Mesenchymal stem cell (in vitro differentiated cells and primary cell): ENCODE measurements at regions not wholly inside any gene's neighbourhood (a gene's known extent, or its start where the extent isn't known, plus 50 kb on each side); places are given as distances from the start of the nearest gene placed in this dataset.

Experiments used
- DNase-seq: peaks from one replicate; pipeline ENCODE4 v3.0.0-alpha.2; 2013
- H2AFZ ChIP-seq: one replicate; pipeline ENCODE4 v1.6.1; 2013; ENCODE audit warnings: low read depth, mild to moderate bottlenecking, control low read depth, inconsistent platforms, low read length, moderate library complexity
- H2AK5ac ChIP-seq: 2 replicates; pipeline ENCODE4 v1.6.1; 2013; ENCODE audit warnings: low read length, moderate library complexity, mild to moderate bottlenecking, inconsistent platforms; ENCODE audit not compliant: severe bottlenecking
- H2BK120ac ChIP-seq: one replicate; pipeline ENCODE4 v1.6.1; 2013; ENCODE audit warnings: low read depth, mild to moderate bottlenecking, inconsistent platforms, low read length, moderate library complexity
- H2BK12ac ChIP-seq, 2 experiments: one replicate each; pipeline ENCODE4 v1.6.1; 2013; ENCODE audit warnings: inconsistent platforms in 2 of 2, low read length in 2 of 2, mild to moderate bottlenecking in 2 of 2, moderate library complexity in 2 of 2, control low read depth in 1 of 2
- H2BK15ac ChIP-seq: one replicate; pipeline ENCODE4 v1.6.1; 2013; ENCODE audit warnings: mild to moderate bottlenecking, low read depth, inconsistent platforms; ENCODE audit not compliant: poor library complexity, severe bottlenecking
- H2BK5ac ChIP-seq: 2 replicates; pipeline ENCODE4 v1.6.1; 2013; ENCODE audit warnings: low read depth, mild to moderate bottlenecking, low read length, control low read depth, inconsistent platforms; ENCODE audit not compliant: poor library complexity, severe bottlenecking
- H3K14ac ChIP-seq, 2 experiments: one replicate each; pipeline ENCODE4 v1.6.1; 2013; ENCODE audit warnings: inconsistent platforms in 2 of 2, low read length in 2 of 2, control low read depth in 1 of 2, mild to moderate bottlenecking in 1 of 2, moderate library complexity in 1 of 2
- H3K18ac ChIP-seq, 2 experiments: one replicate each; pipeline ENCODE4 v1.6.1; 2013; ENCODE audit warnings: inconsistent platforms in 2 of 2, low read length in 2 of 2, control low read depth in 1 of 2, low read depth in 1 of 2, mild to moderate bottlenecking in 1 of 2
- H3K23ac ChIP-seq, 2 experiments: one replicate each; pipeline ENCODE4 v1.6.1; 2013; ENCODE audit warnings: inconsistent platforms in 2 of 2, low read length in 2 of 2, mild to moderate bottlenecking in 2 of 2, moderate library complexity in 2 of 2, control low read depth in 1 of 2
- H3K27ac ChIP-seq: 2 replicates; pipeline ENCODE4 v1.5.1; 2013; ENCODE audit warnings: mild to moderate bottlenecking, moderate library complexity, low read length, control low read depth, inconsistent platforms; ENCODE audit not compliant: poor library complexity, severe bottlenecking
- H3K27me3 ChIP-seq, 2 experiments: 2 replicates each; pipeline versions ENCODE4 v1.6.1 to v1.7.0; 2013; ENCODE audit warnings: low read length in 2 of 2, mild to moderate bottlenecking in 2 of 2, moderate library complexity in 2 of 2, control low read depth in 1 of 2, inconsistent platforms in 1 of 2; ENCODE audit not compliant: control insufficient read depth in 1 of 2, insufficient read depth in 1 of 2
- H3K36me3 ChIP-seq, 2 experiments: 2 replicates each; pipeline versions ENCODE4 v1.6.1 to v1.7.0; 2013; ENCODE audit warnings: low read length in 2 of 2, control low read depth in 1 of 2, inconsistent platforms in 1 of 2, low read depth in 1 of 2, mild to moderate bottlenecking in 1 of 2; ENCODE audit not compliant: insufficient read depth in 2 of 2, control insufficient read depth in 1 of 2
- H3K4ac ChIP-seq, 2 experiments: one replicate each; pipeline ENCODE4 v1.6.1; 2013; ENCODE audit warnings: inconsistent platforms in 2 of 2, low read length in 2 of 2, mild to moderate bottlenecking in 2 of 2, moderate library complexity in 2 of 2, control low read depth in 1 of 2, low read depth in 1 of 2
- H3K4me1 ChIP-seq: 2 replicates; pipeline ENCODE4 v1.6.1; 2013; ENCODE audit warnings: low read depth, low read length, control low read depth; ENCODE audit not compliant: control insufficient read depth, insufficient read depth
- H3K4me2 ChIP-seq: 2 replicates; pipeline ENCODE4 v1.6.1; 2013; ENCODE audit warnings: low read length, mild to moderate bottlenecking, inconsistent platforms; ENCODE audit not compliant: poor library complexity, severe bottlenecking
- H3K4me3 ChIP-seq, 2 experiments: 2 replicates each; pipeline versions ENCODE4 v1.5.1 to v1.7.0; 2013; ENCODE audit warnings: low read length in 2 of 2, mild to moderate bottlenecking in 2 of 2, control low read depth in 1 of 2, low read depth in 1 of 2; ENCODE audit not compliant: insufficient read depth in 1 of 2
- H3K79me1 ChIP-seq: replicated peaks from 2 replicates; pipeline ENCODE4 v1.6.1; 2013; ENCODE audit warnings: mild to moderate bottlenecking, control low read depth, low read length, inconsistent platforms; ENCODE audit not compliant: poor library complexity, severe bottlenecking
- H3K9ac ChIP-seq: 2 replicates; pipeline ENCODE4 v1.7.0; 2013; ENCODE audit warnings: mild to moderate bottlenecking, low read length, moderate library complexity
- H3K9me3 ChIP-seq: 2 replicates; pipeline ENCODE4 v1.7.0; 2013; ENCODE audit warnings: mild to moderate bottlenecking, low read length; ENCODE audit not compliant: control insufficient read depth
- H4K8ac ChIP-seq: one replicate; pipeline ENCODE4 v1.6.1; 2013; ENCODE audit warnings: inconsistent platforms, mild to moderate bottlenecking, low read length, moderate library complexity
- H4K91ac ChIP-seq: one replicate; pipeline ENCODE4 v1.6.1; 2013; ENCODE audit warnings: mild to moderate bottlenecking, low read length, inconsistent platforms
- WGBS: methylation state at CpG from one replicate; pipeline ENCODE4 v1.1.7; 2013; ENCODE audit warnings: mixed read lengths; 5-methylcytosine and 5-hydroxymethylcytosine counted together

DNA sequence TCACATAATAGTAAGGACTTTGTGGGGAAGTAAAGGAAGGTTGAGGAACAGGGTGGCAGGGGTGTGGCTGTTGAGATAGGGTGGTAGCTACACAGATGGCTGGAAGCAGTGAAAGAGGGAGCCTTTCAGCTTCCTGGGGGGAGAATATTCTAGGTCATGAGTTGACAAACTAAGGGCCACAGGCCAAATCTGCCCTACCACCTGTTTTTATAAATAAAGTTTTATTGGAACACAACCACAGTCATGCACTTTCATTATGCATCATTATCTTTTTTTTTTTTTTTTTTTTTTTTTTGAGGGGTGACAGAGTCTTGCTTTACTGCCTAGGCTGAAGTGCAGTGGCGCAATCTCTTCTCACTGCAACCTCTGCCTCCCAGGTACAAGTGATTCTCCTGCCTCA is 243.1 kb downstream of the NFATC2 start:
- H3K27ac ChIP-seq = no peak overlapping the region
- no peak for DNase-seq
- H3K9me3 ChIP-seq = peaks cover 8% of the 10 kb centered on the region
- no peak overlapping the region for H4K8ac ChIP-seq
- no peak overlapping the region for H2AFZ ChIP-seq
- no peak overlapping the region for H3K18ac ChIP-seq
- H3K4me3 ChIP-seq = no peak overlapping the region
- no peaks in the 10 kb centered on the region for H3K36me3 ChIP-seq
- H3K27me3 ChIP-seq = peaks cover 10 to 33% of the 10 kb centered on the region in 2 experiments
- no peak overlapping the region for H2AK5ac ChIP-seq
- no peaks in the 10 kb centered on the region for H3K79me1 ChIP-seq
- H2BK5ac ChIP-seq = no peak overlapping the region
- no peak overlapping the region for H2BK120ac ChIP-seq
- no peak overlapping the region for H4K91ac ChIP-seq
- no peak overlapping the region for H3K4ac ChIP-seq
- H2BK12ac ChIP-seq = no peak overlapping the region
- no peak overlapping the region for H2BK15ac ChIP-seq
- WGBS = no CpG with 5 or more reads among the region's 1 CpG
- no peak overlapping the region for H3K14ac ChIP-seq
- no peak overlapping the region for H3K4me2 ChIP-seq
- no peak overlapping the region for H3K9ac ChIP-seq
- H3K4me1 ChIP-seq = peaks cover 4% of the 10 kb centered on the region
- no peak overlapping the region for H3K23ac ChIP-seq

DNA sequence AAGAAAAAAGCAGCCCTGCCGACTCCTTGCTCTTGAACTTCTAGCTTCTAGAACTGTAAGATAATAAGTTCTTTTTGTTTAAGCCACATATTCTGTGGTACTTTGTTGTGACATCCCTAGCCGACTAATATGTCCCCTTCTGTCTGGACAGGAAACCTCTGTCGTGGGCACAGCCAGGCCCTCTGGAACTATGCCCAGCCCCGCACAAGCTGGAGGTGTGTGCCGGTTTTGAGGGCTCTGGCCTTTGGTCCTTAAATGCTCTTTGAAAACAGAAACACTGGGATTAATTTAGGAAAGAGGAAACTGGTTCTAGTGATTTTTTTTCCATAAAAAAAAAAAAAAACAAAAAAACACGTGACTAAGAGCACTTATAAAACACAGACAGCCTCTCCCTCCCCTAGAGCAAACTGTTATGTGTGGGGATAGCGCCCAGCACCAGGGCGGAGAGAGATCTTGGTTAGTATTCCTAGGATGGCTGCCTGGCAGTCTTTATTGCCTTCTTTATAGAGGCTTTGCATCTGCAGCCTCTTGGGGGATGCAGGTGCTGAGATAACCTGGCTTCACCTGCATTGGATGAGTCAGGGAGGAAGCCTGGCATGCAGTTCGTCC is 244.3 kb downstream of the NFATC2 start:
- H2AFZ ChIP-seq = no peak overlapping the region
- no peaks in the 10 kb centered on the region for H3K4me1 ChIP-seq
- no peaks in the 10 kb centered on the region for H3K79me1 ChIP-seq
- no peak overlapping the region for H3K27ac ChIP-seq
- H4K8ac ChIP-seq = no peak overlapping the region
- DNase-seq = no peak
- H2BK5ac ChIP-seq = no peak overlapping the region
- H4K91ac ChIP-seq = no peak overlapping the region
- no peak overlapping the region for H2AK5ac ChIP-seq
- no peak overlapping the region for H3K4ac ChIP-seq
- H2BK12ac ChIP-seq = no peak overlapping the region
- no peak overlapping the region for H3K14ac ChIP-seq
- 86% methylated on average over 6 of the region's 9 CpGs for WGBS
- no peak overlapping the region for H2BK15ac ChIP-seq
- H3K4me2 ChIP-seq = no peak overlapping the region
- no peak overlapping the region for H3K4me3 ChIP-seq
- peaks cover 13 to 30% of the 10 kb centered on the region in 2 experiments for H3K27me3 ChIP-seq
- no peak overlapping the region for H3K9ac ChIP-seq
- H3K9me3 ChIP-seq = peaks cover 8% of the 10 kb centered on the region
- H2BK120ac ChIP-seq = no peak overlapping the region
- no peak overlapping the region for H3K23ac ChIP-seq
- no peaks in the 10 kb centered on the region for H3K36me3 ChIP-seq
- H3K18ac ChIP-seq = no peak overlapping the region

DNA sequence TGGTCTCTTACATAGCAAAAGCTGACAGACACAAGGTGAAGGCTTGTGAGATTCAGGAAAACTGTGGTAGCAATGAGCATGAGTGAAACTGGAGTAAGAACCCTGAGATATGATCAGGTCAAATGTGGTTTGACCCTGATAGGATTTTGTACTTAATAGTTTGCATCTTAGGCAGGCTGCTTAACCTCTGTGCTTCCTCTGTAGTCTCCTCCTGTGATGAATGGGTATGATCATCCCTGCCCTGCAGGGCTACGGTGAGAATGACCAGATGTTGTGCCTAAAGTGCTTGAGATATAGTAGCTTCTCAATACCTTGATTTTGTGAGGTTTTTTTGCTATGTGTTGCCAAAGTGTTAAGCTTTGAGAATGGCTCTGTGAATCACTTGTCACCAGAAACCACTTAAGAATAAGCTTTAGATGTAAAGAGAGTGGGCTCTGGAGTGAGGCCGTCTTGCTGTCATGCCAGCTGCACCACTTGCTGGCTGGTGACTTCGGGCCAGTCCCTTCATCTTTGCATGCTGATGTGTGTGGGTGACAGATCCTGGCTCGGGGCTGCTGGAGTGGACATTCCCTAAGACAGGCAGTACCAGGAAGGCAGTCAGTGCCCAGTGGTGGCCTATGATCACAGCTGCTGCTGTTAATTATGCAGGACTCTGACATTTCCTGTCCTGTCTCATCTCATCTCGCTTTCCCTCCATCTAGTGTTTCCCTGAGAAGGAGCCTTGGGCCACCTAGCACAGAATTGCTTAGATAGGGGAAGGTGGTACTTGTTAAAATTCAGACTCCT is 254.7 kb downstream of the NFATC2 start:
- Histone ChIP-seq H3K4me2 (no peak overlapping the region), H4K8ac (no peak overlapping the region), H3K9me3 (peaks cover 13% of the 10 kb centered on the region), H3K4ac (no peak overlapping the region), H3K36me3 (no peaks in the 10 kb centered on the region), H4K91ac (no peak overlapping the region), H2BK120ac (no peak overlapping the region), H3K23ac (no peak overlapping the region), H3K18ac (no peak overlapping the region), H3K4me1 (no peaks in the 10 kb centered on the region), H2BK15ac (no peak overlapping the region), H3K4me3 (no peak overlapping the region), H3K79me1 (no peaks in the 10 kb centered on the region), H2AK5ac (no peak overlapping the region), H3K27ac (no peak overlapping the region), H3K9ac (no peak overlapping the region), H2BK5ac (no peak overlapping the region), H2BK12ac (no peak overlapping the region), H3K14ac (no peak overlapping the region), H2AFZ (no peak overlapping the region), H3K27me3 (peaks cover 32 to 69% of the 10 kb centered on the region in 2 experiments)
- no peak for DNase-seq
- 55% methylated on average over 4 of the region's 5 CpGs for WGBS

DNA sequence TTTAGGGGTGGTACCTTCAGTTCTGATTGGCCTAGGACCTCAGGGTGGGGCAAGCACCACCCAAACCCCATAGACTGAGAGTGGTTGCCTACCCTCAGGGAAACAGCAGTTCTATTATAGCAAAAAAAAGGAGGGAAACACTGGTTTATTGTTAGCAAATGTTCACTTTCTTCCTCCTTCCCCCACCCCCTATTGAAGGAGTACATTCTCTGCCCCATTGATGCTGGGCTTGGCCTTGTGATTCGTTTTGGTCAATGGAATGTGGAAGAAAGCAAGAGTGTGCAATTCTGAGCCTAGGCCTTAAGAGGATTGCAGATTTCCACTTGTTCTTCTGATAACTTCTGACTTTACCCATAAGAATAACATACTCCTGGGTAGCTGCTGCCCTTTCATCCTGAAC is 255.8 kb downstream of the NFATC2 start:
- H3K14ac ChIP-seq = no peak overlapping the region
- no peak overlapping the region for H2AFZ ChIP-seq
- H3K9ac ChIP-seq = no peak overlapping the region
- no peak overlapping the region for H3K27ac ChIP-seq
- H3K4me3 ChIP-seq = no peak overlapping the region
- H3K9me3 ChIP-seq = peaks cover 14% of the 10 kb centered on the region
- H2BK12ac ChIP-seq = no peak overlapping the region
- WGBS = 40% methylated on average over 1 of the region's 1 CpG
- no peaks in the 10 kb centered on the region for H3K4me1 ChIP-seq
- no peak for DNase-seq
- no peak overlapping the region for H2BK120ac ChIP-seq
- no peak overlapping the region for H3K23ac ChIP-seq
- H2BK15ac ChIP-seq = no peak overlapping the region
- peaks cover 26 to 63% of the 10 kb centered on the region in 2 experiments for H3K27me3 ChIP-seq
- no peak overlapping the region for H2AK5ac ChIP-seq
- no peaks in the 10 kb centered on the region for H3K79me1 ChIP-seq
- no peak overlapping the region for H3K18ac ChIP-seq
- H2BK5ac ChIP-seq = no peak overlapping the region
- no peak overlapping the region for H4K91ac ChIP-seq
- H3K4me2 ChIP-seq = no peak overlapping the region
- no peak overlapping the region for H4K8ac ChIP-seq
- H3K36me3 ChIP-seq = no peaks in the 10 kb centered on the region
- H3K4ac ChIP-seq = no peak overlapping the region
